ENCODE measurements at regions not wholly inside any gene's neighbourhood (a gene's known extent, or its start where the extent isn't known, plus 50 kb on each side); places are given as distances from the start of the nearest gene placed in this dataset.

- no peak for DNase-seq
These were observed 50.8 kb upstream of the NAV2 start for GRCh38 chr11:19661827-19662226.

DNA sequence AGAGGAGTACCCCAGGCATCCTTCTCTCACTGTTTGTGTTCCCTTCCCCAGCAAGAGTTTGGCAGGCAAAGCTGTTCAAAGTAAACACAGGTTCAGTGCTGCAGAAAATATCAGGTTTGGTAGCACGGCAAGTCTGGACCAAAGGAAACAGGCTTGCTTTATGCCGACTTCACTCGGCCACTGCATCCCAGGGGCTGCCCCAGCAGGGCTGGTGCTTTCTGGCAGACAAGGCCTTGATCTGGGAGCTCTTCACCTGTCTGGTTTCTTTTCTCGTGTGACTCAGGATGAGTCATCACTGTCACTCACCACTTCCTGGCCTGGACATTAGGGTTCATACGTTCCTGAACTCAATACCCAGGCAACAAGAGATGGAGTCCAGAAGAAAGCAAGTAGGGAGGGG, 52.6 kb upstream of the NAV2 start:
- peak in 1 of 2 donors; percentile 25 for DNase-seq

DNA sequence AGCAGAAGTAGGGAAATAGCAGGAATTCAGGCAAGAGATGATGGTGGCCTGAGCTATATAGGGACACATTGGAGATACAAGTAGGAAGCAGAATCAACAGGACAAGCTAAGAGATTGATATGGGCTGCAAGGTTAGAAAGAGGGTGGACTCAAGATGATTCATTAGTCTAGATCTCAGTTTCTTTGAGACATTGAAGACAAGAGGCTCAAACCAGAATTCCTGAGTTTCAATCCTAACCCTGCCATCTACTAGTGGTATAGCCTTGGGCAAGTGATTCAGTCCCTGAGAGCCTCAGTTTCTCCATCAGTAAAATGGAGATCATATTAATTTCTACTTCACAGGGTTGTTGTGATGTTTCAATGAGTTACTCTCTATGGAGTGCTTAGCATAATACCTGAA, 53.1 kb upstream of the NAV2 start:
- DNase-seq, result no peak

GRCh38 chr11:19658344-19658743, 54.3 kb upstream of the NAV2 start:
- DNase-seq, result no peak

DNA sequence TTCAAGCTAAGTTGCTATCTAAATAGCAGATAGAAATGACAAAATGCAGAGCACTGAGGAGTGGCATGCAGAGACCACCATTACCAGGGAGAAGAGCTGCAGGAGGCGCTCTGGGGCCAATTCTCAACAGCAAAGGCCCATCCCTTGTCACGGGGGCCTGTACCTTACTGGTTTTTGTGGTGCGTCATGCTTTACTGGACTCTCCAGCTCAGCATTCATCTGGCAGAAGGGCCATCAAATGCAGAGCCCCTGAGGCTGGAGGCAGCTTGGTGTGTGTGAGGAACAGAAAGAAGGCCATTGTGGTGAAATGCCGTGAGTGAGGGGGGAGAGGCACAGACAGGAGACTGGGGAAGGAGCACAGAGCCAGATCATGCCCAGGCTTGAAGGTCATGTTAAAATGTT, 56.5 kb upstream of the NAV2 start:
- no peak for DNase-seq

DNA sequence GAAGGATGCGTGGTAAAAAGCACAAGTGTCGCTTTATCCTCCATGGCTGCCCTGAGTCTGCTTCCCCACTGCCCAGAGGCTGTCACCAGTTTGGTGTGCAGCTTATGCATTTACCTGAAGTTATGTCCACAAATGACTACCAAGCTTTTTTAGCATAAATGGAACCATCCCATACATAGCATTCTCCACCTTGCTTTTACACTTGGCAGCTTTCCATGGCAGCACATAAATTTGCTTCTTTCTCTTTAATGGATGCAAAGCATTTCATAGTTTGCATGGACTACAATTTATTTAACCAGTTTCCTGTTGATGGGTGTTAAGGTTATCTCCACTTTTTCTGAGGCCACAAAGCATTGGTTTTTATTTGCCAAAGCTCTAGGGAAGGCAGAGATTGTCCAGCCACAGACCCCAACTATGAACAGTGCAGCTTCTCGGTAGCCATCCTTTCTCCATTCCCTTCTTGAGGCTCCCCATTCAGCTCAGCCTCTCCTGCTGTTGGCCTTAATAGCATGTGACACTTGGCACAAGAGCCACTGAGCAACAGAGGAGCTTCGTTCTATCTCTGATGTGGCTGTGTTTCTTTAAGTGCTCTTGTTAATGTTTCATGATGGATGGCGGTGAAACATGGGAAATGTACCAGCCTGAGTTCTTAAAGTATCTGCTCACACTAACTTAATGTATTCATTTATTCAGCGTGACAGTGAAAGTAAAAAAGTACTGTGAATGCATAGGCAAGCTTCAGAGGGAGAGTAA, 59.8 kb upstream of the NAV2 start:
- DNase-seq, result no peak

- no peak for DNase-seq
These were observed 61.0 kb upstream of the NAV2 start for GRCh38 chr11:19651653-19652052.

DNA sequence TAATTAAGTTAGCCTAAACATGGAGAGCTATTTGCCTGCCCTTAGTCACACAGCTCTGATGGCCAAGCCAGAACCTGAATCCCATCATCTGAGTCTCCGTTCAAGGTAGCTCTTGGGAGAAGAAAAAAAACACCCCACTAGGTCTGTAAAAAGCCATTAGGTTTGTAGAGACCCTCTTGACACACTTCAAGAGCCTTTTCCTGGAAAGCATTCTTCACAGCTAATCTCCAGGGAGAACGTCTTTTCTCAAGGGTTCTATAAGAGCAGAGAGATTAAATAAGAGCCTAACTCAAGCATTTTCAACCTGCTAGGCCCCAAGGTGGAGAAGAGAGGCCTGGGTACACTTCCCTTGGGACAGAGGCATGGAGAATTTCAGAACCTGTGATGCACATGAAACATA, 61.6 kb upstream of the NAV2 start:
- no peak for DNase-seq

DNA sequence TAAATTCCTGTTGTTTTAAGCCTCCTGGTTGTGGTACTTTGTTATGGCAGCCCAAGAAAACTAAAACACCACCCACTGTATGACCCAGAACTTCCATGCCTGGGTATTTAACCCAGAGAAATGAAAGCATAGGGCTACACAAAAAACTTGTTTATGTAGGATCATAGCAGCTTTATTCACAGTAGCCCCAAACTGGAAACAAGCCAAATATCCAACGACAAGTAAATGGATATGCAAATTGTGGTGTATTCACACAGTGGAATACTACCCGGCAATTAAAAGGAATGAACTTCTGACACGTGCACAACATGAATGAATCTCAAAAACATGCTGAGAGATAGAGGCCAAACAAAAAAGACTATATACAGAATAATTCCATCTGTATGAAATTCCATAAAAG, 62.2 kb upstream of the NAV2 start:
- no peak for DNase-seq

DNA sequence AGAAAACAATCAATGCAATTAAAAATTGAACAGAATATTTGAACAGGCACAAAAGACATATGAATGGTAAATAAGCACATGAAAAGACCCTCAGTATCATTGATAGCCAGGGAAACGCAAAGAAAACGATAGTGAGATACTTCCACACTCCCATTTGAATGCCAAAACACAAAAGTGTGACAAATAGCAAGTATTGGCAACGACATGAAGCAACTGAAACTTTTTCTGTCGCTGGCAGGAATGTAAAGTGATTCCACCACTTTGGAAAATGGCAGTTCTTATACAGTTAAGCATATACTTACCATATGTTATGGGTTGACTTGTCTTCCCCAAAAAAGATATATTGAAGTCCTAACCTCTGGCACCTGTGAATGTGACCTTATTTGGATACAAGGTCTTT, 62.9 kb upstream of the NAV2 start:
- DNase-seq, result no peak

GRCh38 chr11:19648321-19648720, 64.3 kb upstream of the NAV2 start:
- no peak for DNase-seq

DNA sequence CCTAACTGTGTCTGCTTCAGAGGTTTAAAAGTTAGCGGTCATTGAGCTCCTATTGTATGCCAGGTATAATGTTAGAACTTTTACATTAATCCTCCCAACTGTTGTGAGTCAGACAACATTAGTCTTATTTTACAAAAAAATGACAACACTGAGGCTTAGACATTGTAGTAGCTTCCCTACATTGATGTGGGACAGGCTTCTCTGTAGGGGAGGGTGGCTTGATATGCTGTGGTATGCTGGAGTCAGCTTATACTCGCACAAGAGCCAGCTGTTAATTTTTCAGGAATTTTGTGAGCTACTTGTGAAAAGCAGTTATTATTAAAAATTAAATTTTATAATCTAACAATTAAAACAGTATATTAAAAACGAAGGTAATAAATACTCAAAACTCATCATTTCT, 64.8 kb upstream of the NAV2 start:
- no peak for DNase-seq

GRCh38 chr11:19646921-19647320, 65.7 kb upstream of the NAV2 start:
- no peak for DNase-seq

- no peak for DNase-seq
These were observed 66.3 kb upstream of the NAV2 start for GRCh38 chr11:19646308-19646707.

- no peak for DNase-seq
These were observed 68.3 kb upstream of the NAV2 start for GRCh38 chr11:19644316-19644715.

- DNase-seq, result no peak
These were observed 70.2 kb upstream of the NAV2 start for GRCh38 chr11:19642185-19643158.

DNA sequence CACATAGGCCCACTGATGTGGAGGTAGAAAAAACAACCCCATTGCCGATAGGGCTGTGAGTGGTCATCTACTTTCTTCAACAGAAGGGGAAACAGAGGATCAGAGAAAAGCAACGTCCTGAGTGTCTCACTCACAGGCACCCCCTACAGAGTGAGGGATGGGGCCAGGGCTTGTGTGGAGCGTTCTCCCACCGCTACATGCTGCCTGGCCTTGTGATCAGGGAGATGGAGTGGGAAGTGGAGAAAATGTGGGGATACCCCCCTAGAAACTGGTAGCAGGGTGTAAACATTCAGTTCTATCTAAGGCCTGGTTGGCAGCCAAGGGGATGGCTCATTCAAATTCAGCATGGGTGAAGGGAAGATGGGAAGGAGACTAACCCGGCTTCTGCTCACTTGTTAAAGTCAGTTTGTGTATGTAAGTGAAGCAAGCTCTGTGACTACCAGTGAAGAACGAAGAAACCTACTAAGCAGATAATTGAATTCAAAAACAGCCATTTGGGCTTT, 73.0 kb upstream of the NAV2 start:
- no peak for DNase-seq

DNA sequence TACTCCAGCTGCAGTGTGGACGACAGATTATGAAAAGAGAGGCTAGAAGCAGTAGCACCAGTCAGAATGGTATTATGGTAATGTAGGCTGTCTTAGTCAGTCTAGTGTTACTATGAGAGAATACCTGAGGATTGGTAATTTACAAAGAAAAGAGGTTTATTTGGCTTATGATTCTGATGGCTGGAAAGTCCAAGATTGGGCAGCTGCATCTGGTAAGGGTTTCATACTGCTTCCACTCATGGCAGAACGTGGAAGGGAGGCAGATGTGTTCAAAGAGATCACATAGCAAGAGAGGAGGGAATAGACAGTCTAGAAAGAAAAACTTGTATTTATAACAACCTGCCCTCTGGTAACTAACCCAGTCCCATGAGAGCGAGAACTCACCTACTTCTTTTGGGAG, 77.3 kb upstream of the NAV2 start:
- no peak for DNase-seq

- DNase-seq, result no peak
These were observed 79.4 kb upstream of the NAV2 start for GRCh38 chr11:19633276-19633675.

GRCh38 chr11:19632499-19632834, 80.2 kb upstream of the NAV2 start:
- no peak for DNase-seq

DNA sequence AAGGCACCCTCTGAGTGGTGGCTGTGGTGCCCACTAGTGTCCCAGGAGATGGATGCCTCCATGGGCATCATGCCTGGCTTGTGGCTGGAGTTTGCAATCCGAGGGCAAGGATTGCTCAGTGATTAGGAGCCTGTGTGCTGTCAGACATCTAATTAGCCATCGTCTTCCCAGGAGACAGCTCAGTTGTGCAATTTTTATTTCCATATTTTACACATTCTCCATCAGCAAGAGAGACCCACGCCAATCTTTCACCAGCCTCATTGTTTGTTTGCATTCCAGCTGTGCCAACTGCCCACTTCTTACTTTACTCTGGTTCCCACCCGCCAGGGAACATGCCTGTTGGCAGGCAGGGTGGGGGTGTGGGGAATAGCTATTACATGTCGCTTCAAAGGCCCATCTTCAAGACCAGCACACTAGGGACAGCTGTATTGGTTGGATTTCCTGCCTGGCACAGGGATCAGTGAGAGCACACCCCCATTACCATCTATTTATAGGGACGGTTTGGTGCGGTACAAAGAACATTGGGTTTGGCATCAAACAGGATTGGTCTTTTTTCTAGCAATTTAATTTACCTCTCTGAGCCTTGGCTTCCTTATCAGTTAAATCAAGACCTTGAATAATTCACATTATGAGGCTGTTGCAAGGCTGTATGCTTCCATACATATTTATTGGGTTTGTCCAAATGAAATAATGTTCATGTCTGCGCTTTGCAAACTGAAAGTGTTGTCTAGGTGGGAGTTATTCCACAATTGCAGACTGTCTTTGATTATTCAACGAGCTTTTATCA, 80.7 kb upstream of the NAV2 start:
- DNase-seq, result no peak

DNA sequence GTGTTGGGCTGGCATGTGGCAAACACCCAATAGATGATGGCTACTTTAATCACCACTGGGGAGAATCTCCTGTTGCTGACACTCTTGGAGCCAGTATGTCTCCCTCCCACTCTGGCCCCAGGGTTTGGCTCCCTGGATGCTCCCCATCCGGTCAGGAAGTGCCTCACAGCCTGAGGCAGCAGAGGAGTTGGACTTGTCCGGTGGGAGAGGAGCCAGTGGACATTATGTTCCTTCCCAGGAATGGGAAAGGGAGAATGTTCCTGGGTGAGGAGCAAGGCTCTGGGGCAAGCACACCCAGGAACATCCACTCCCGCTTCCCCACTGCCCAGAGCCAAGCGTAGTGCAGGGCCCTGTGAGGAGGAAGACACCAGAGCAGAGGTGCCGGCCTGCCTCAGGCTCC, 84.6 kb upstream of the NAV2 start:
- no peak for DNase-seq

GRCh38 chr11:19627566-19627965, 85.1 kb upstream of the NAV2 start:
- DNase-seq, result no peak
